ENCODE measurements at regions not wholly inside any gene's neighbourhood (a gene's known extent, or its start where the extent isn't known, plus 50 kb on each side); places are given as distances from the start of the nearest gene placed in this dataset.
"Not testable (repeated sequence)": the region's sequence is repeated elsewhere in the genome, so short reads cannot be mapped to it uniquely, and the experiment has no call there.

GRCh38 chr3:67248726-67249125, 250.6 kb downstream of the KBTBD8 start:
- no peaks in the 10 kb centered on the region for H3K9me3 ChIP-seq (ENCODE audit: control insufficient read depth, low read length)
- Mint-ChIP-seq H3K27me3 (ENCODE audit: insufficient read depth) (no peaks in the 10 kb centered on the region), H3K4me3 (no peak overlapping the region), H3K27ac (no peak overlapping the region), H3K36me3 (ENCODE audit: low read depth) (no peaks in the 10 kb centered on the region), H3K4me1 (no peaks in the 10 kb centered on the region), H3K9me3 (peaks cover 16% of the 10 kb centered on the region)
- DNase-seq, result no peak
- no peaks in the 10 kb centered on the region for H3K36me3 ChIP-seq (ENCODE audit: control insufficient read depth, insufficient read depth, low read length)
- H3K27me3 ChIP-seq (ENCODE audit: control insufficient read depth, insufficient read depth, low read length, poor library complexity, severe bottlenecking), result no peaks in the 10 kb centered on the region
- H3K27ac ChIP-seq (ENCODE audit: low read depth, low read length), result no peak overlapping the region
- no peak for TF ChIP-seq CTCF (conservative IDR thresholded peaks at IDR 0.05)
- WGBS, 2 experiments (ENCODE audit: insufficient coverage in 1 of 2, insufficient read length in 1 of 2), result 79 to 100% methylated on average over 2 to 3 of the region's 3 CpGs
- no peak overlapping the region for H3K4me3 ChIP-seq (ENCODE audit: low read length)
- H3K4me1 ChIP-seq (ENCODE audit: control insufficient read depth, insufficient read depth, low read length), result no peaks in the 10 kb centered on the region
- H3K9ac ChIP-seq (ENCODE audit: extremely low read depth, low read length, poor library complexity, severe bottlenecking), result no peak overlapping the region

GRCh38 chr3:67252906-67253305, 254.8 kb downstream of the KBTBD8 start:
- H3K27me3 Mint-ChIP-seq (ENCODE audit: insufficient read depth); H3K4me3 Mint-ChIP-seq: not testable (repeated sequence)
- 71 to 78% methylated on average over 1 of the region's 1 CpG for WGBS, 2 experiments (ENCODE audit: insufficient coverage in 1 of 2, insufficient read length in 1 of 2)

GRCh38 chr3:67278015-67278618, 280.0 kb downstream of the KBTBD8 start:
- no peaks in the 10 kb centered on the region for H3K27me3 Mint-ChIP-seq (ENCODE audit: insufficient read depth)
- Histone ChIP-seq H3K4me1 (ENCODE audit: control insufficient read depth, insufficient read depth, low read length) (no peaks in the 10 kb centered on the region), H3K36me3 (ENCODE audit: control insufficient read depth, insufficient read depth, low read length) (no peaks in the 10 kb centered on the region), H3K9me3 (ENCODE audit: control insufficient read depth, low read length) (no peaks in the 10 kb centered on the region), H3K4me3 (ENCODE audit: low read length) (no peak overlapping the region), H3K9ac (ENCODE audit: extremely low read depth, low read length, poor library complexity, severe bottlenecking) (no peak overlapping the region), H3K27ac (ENCODE audit: low read depth, low read length) (no peak overlapping the region), H3K27me3 (ENCODE audit: control insufficient read depth, insufficient read depth, low read length, poor library complexity, severe bottlenecking) (no peaks in the 10 kb centered on the region)
- WGBS, 2 experiments (ENCODE audit: insufficient coverage in 1 of 2, insufficient read length in 1 of 2), result 89 to 100% methylated on average over 2 to 3 of the region's 3 CpGs
- no peak overlapping the region for H3K4me3 Mint-ChIP-seq
- H3K4me1 Mint-ChIP-seq, result peaks cover 2% of the 10 kb centered on the region
- H3K9me3 Mint-ChIP-seq, result peaks cover 5% of the 10 kb centered on the region
- TF ChIP-seq CTCF (conservative IDR thresholded peaks at IDR 0.05), result no peak
- no peak overlapping the region for H3K27ac Mint-ChIP-seq
- H3K36me3 Mint-ChIP-seq (ENCODE audit: low read depth), result no peaks in the 10 kb centered on the region
- DNase-seq, result no peak

More at GRCh38 chr3:67252906-67253305, 254.8 kb downstream of the KBTBD8 start:
- not testable (repeated sequence) for H3K9me3 ChIP-seq (ENCODE audit: control insufficient read depth, low read length); H3K27me3 ChIP-seq (ENCODE audit: control insufficient read depth, insufficient read depth, low read length, poor library complexity, severe bottlenecking); H3K4me3 ChIP-seq (ENCODE audit: low read length); DNase-seq; H3K4me1 Mint-ChIP-seq; H3K27ac ChIP-seq (ENCODE audit: low read depth, low read length); H3K36me3 Mint-ChIP-seq (ENCODE audit: low read depth); H3K36me3 ChIP-seq (ENCODE audit: control insufficient read depth, insufficient read depth, low read length); H3K9ac ChIP-seq (ENCODE audit: extremely low read depth, low read length, poor library complexity, severe bottlenecking); H3K27ac Mint-ChIP-seq; H3K4me1 ChIP-seq (ENCODE audit: control insufficient read depth, insufficient read depth, low read length)
- peaks cover 46% of the 10 kb centered on the region for H3K9me3 Mint-ChIP-seq

GRCh38 chr3:67286586-67286985, 288.5 kb downstream of the KBTBD8 start:
- Mint-ChIP-seq H3K9me3 (no peaks in the 10 kb centered on the region), H3K4me1 (peaks cover 9% of the 10 kb centered on the region), H3K27me3 (ENCODE audit: insufficient read depth) (no peaks in the 10 kb centered on the region), H3K27ac (no peak overlapping the region), H3K36me3 (ENCODE audit: low read depth) (no peaks in the 10 kb centered on the region), H3K4me3 (no peak overlapping the region)
- WGBS, 2 experiments (ENCODE audit: insufficient coverage in 1 of 2, insufficient read length in 1 of 2), result 92% methylated on average over 2 of the region's 2 CpGs
- no peak overlapping the region for H3K27ac ChIP-seq (ENCODE audit: low read depth, low read length)
- no peak for DNase-seq
- no peak for TF ChIP-seq CTCF (conservative IDR thresholded peaks at IDR 0.05)
- H3K27me3 ChIP-seq (ENCODE audit: control insufficient read depth, insufficient read depth, low read length, poor library complexity, severe bottlenecking), result no peaks in the 10 kb centered on the region
- no peak overlapping the region for H3K9ac ChIP-seq (ENCODE audit: extremely low read depth, low read length, poor library complexity, severe bottlenecking)
- H3K9me3 ChIP-seq (ENCODE audit: control insufficient read depth, low read length), result no peaks in the 10 kb centered on the region
- H3K4me3 ChIP-seq (ENCODE audit: low read length), result no peak overlapping the region
- no peaks in the 10 kb centered on the region for H3K36me3 ChIP-seq (ENCODE audit: control insufficient read depth, insufficient read depth, low read length)
- no peaks in the 10 kb centered on the region for H3K4me1 ChIP-seq (ENCODE audit: control insufficient read depth, insufficient read depth, low read length)
